ENCODE measurements at regions not wholly inside any gene's neighbourhood (a gene's known extent, or its start where the extent isn't known, plus 50 kb on each side); places are given as distances from the start of the nearest gene placed in this dataset.
A peak's percentile ranks its signal among the peaks of the same experiment; 100 is the strongest.

GRCh38 chr7:25792586-25792985 lies 359.4 kb upstream of the NFE2L3 start:
- DNase-seq (ENCODE audit: low spot score), result no peak
- Histone ChIP-seq H3K4me3 (no peak overlapping the region), H3K27ac (no peak overlapping the region)
- TF ChIP-seq CTCF (IDR thresholded peaks at IDR 0.05), result no peak

GRCh38 chr7:25795824-25796235 lies 356.2 kb upstream of the NFE2L3 start:
- no peak overlapping the region for H3K4me3 ChIP-seq
- no peak for DNase-seq (ENCODE audit: low spot score)
- peak overlapping the region in 1 of 2 donors; percentile 41 for H3K27ac ChIP-seq
- no peak for TF ChIP-seq CTCF (IDR thresholded peaks at IDR 0.05)

- TF ChIP-seq CTCF (IDR thresholded peaks at IDR 0.05), result no peak
- Histone ChIP-seq H3K27ac (no peak overlapping the region), H3K4me3 (no peak overlapping the region)
- no peak for DNase-seq (ENCODE audit: low spot score)
Observed at GRCh38 chr7:25798344-25798743, 353.7 kb upstream of the NFE2L3 start.

GRCh38 chr7:25801214-25801613 lies 350.8 kb upstream of the NFE2L3 start:
- no peak overlapping the region for H3K4me3 ChIP-seq
- DNase-seq (ENCODE audit: low spot score), result no peak
- no peak for TF ChIP-seq CTCF (IDR thresholded peaks at IDR 0.05)
- peak overlapping the region in 1 of 2 donors; percentile 62 for H3K27ac ChIP-seq

GRCh38 chr7:25802057-25802456 lies 349.9 kb upstream of the NFE2L3 start:
- Histone ChIP-seq H3K4me3 (no peak overlapping the region), H3K27ac (peak overlapping the region in 1 of 2 donors; percentile 62)
- no peak for TF ChIP-seq CTCF (IDR thresholded peaks at IDR 0.05)
- DNase-seq (ENCODE audit: low spot score), result no peak

- TF ChIP-seq CTCF (IDR thresholded peaks at IDR 0.05), result no peak
- peak overlapping the region; percentile 56 to 62 for H3K27ac ChIP-seq
- H3K4me3 ChIP-seq, result no peak overlapping the region
- no peak for DNase-seq (ENCODE audit: low spot score)
Observed at GRCh38 chr7:25802473-25802872, 349.5 kb upstream of the NFE2L3 start.

GRCh38 chr7:25803117-25803887 lies 348.7 kb upstream of the NFE2L3 start:
- peak overlapping the region; percentile 56 to 62 for H3K27ac ChIP-seq
- DNase-seq (ENCODE audit: low spot score), result no peak
- no peak overlapping the region for H3K4me3 ChIP-seq
- TF ChIP-seq CTCF (IDR thresholded peaks at IDR 0.05), result no peak
